Adipocyte (in vitro differentiated cells): ENCODE measurements at regions not wholly inside any gene's neighbourhood (a gene's known extent, or its start where the extent isn't known, plus 50 kb on each side); places are given as distances from the start of the nearest gene placed in this dataset.

ENCODE experiments used
- DNase-seq: peaks from one replicate; pipeline ENCODE4 v3.0.0-alpha.2; 2015; ENCODE audit warnings: low read depth
- H3K27me3 ChIP-seq: replicated peaks from 2 replicates; pipeline ENCODE4 v1.7.0; 2013; ENCODE audit warnings: mild to moderate bottlenecking, low read length, moderate library complexity; ENCODE audit not compliant: control insufficient read depth, insufficient read depth
- H3K36me3 ChIP-seq: 2 replicates; pipeline ENCODE4 v1.7.0; 2013; ENCODE audit warnings: low read length, mild to moderate bottlenecking, moderate library complexity; ENCODE audit not compliant: control insufficient read depth, insufficient read depth, severe bottlenecking
- H3K4me1 ChIP-seq: 2 replicates; pipeline ENCODE4 v1.7.0; 2013; ENCODE audit warnings: mild to moderate bottlenecking, low read length, moderate library complexity; ENCODE audit not compliant: control insufficient read depth, insufficient read depth
- H3K4me3 ChIP-seq: 2 replicates; pipeline ENCODE4 v1.7.0; 2013; ENCODE audit warnings: mild to moderate bottlenecking, low read length, moderate library complexity
- H3K9ac ChIP-seq: 2 replicates; pipeline ENCODE4 v1.7.0; 2013; ENCODE audit warnings: mild to moderate bottlenecking, low read length, moderate library complexity
- H3K9me3 ChIP-seq: 2 replicates; pipeline ENCODE4 v1.7.0; 2013; ENCODE audit warnings: mild to moderate bottlenecking, low read length, moderate library complexity; ENCODE audit not compliant: control insufficient read depth

DNA sequence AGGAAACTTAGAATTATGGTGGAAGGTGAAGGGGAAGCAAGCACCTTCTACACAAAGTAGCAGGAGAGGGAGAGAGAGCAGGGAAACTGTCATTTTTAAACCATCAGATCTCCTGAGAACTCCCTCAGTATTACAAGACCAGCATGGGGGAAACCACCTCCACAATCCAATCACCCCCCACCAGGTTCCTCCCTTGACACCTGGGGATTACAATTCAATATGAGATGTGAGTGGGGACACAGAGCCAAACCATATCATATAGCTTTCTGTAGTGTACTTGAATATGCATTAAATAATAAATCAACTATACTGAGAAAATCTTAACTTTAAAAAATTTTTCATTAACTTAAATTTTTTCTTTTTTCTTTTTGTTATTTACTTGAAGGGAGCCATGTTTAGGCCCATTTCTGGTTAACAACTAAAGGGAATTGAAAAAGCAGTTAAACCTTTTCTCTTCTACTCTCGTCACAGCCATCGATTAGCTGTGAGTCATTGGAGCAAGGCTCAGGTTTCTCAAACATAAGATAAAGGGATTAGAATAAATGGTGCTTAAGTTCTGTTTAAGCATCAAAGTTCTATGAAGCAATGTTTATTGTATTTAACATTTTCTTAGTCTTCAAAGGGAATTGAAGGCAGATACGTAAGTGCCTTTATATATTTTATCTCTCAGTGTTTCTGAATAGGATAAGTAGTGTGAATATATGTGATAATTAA is 72.2 kb upstream of the DPT start:
- Histone ChIP-seq H3K4me1 (no peaks in the 10 kb centered on the region), H3K36me3 (no peaks in the 10 kb centered on the region), H3K9ac (no peak overlapping the region), H3K4me3 (no peak overlapping the region), H3K27me3 (no peaks in the 10 kb centered on the region), H3K9me3 (no peaks in the 10 kb centered on the region)
- DNase-seq: no peak

DNA sequence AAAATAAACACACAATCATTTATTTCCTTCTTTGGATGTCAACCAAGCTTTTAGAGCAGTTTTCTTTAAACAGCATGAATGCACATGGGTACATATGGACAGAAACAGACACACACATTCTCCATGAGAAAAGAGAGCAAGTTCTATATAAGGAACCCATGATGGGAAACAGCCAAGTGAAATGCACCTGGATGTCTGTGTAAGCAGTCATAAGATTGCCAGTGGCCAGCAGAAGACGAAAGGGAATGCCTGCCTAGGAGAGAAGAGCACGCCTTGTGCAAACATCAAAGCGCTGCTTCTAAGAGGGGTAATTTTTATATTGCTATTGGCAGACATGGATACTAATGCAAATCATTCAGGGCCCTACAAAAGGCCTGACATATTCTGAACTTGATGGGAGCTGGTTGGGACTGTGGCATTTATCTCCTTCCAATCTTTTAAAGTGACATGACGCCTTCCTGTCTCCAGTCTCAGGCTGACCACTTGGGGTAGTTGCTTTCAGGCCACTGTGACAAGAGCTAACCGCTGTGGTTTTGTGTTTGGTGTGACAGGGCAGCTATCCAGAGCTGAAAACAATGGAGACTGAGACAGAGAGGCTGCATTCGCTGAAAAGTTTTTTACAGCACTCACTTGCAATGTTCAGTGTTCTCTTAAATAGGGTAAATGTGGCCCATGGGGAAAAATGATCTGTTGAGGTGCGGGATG is 75.0 kb upstream of the DPT start:
- no peak for DNase-seq
- no peaks in the 10 kb centered on the region for H3K4me1 ChIP-seq
- no peaks in the 10 kb centered on the region for H3K36me3 ChIP-seq
- H3K4me3 ChIP-seq: no peak overlapping the region
- H3K9ac ChIP-seq: no peak overlapping the region
- H3K27me3 ChIP-seq: peaks cover 5% of the 10 kb centered on the region
- no peaks in the 10 kb centered on the region for H3K9me3 ChIP-seq

DNA sequence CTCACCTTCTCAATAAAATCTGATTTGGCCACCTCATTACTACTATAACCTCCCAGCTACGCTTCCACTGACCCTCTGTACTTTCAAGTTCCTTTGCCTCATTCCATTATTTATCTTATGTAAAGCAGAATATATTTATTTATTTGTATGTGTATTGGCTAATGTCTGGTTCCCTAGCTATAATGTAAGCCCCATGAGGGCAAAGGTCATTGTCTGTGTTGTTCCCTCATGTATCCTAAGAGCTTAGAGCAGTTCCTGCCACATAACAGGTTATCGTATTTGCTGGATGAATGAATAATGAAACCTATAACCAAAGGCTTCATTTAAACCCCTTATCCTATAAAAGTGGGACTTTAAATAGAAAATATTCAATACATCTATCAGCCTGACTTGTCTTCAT is 77.9 kb upstream of the DPT start:
- no peak for DNase-seq
- no peaks in the 10 kb centered on the region for H3K36me3 ChIP-seq
- H3K9me3 ChIP-seq: no peaks in the 10 kb centered on the region
- no peak overlapping the region for H3K4me3 ChIP-seq
- no peak overlapping the region for H3K9ac ChIP-seq
- no peaks in the 10 kb centered on the region for H3K4me1 ChIP-seq
- peaks cover 5% of the 10 kb centered on the region for H3K27me3 ChIP-seq

DNA sequence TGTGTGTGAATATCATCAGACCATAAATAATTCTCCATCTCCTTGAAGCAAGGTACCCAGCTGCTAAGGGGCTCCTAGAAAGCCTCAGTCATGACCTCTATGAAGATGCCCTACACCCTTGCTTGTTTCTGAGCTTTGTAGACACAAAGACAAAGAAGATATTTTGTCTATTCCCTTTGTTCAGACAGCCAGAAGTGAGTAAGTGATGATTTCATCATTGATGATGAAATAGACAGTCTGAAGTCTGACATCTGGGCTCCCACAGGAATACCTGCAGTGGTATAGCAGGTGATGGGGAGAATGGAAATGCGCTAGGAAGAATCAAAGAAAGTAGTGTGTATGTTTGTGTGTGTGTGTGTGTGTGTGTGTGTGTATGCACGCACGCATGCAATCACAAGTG is 82.2 kb upstream of the DPT start:
- no peaks in the 10 kb centered on the region for H3K4me1 ChIP-seq
- no peak overlapping the region for H3K9ac ChIP-seq
- DNase-seq: no peak
- no peaks in the 10 kb centered on the region for H3K36me3 ChIP-seq
- H3K9me3 ChIP-seq: no peaks in the 10 kb centered on the region
- H3K4me3 ChIP-seq: no peak overlapping the region
- peaks cover 5% of the 10 kb centered on the region for H3K27me3 ChIP-seq

DNA sequence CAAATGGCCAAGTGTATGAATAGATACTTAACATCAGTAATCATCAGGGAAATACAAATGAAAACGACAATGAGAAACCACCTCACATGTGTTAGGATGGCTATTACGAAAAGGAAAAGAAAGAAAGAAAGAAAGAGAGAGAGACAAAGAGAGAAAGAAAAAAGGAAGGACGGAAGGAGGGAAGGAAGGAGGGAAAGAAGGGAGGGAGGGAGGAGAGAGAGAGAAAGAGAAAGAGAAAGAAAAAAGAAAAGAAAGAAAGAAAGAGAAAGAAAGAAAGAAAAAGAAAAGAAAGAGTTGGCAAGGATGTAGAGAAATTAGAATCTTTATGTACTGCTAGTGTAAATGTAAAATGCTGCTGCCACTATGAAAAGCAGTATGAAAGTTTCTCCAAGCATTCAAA is 90.7 kb upstream of the DPT start:
- DNase-seq: no peak
- H3K9ac ChIP-seq: no peak overlapping the region
- no peak overlapping the region for H3K4me3 ChIP-seq
- H3K9me3 ChIP-seq: peaks cover 4% of the 10 kb centered on the region
- no peaks in the 10 kb centered on the region for H3K4me1 ChIP-seq
- H3K27me3 ChIP-seq: peaks cover 3% of the 10 kb centered on the region
- no peaks in the 10 kb centered on the region for H3K36me3 ChIP-seq

DNA sequence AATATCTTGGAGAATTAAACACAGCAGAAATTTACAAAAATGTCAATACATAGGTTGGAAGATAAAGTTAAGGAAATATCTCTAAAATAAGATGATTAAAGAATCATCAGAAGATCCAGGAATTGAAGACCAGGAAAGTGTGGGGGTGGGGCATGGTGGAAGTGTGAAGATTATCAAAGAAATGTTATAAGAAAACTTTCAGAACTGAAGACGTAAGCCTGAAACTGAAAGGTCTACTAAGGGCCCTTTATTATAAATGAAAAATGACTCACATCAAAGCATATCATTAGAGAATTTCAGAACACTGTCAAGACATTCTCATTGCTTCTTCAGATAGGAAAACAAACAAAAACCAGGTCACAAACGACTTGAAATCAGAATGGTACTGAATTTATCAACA is 92.4 kb upstream of the DPT start:
- Histone ChIP-seq H3K9me3 (peaks cover 7% of the 10 kb centered on the region), H3K9ac (no peak overlapping the region), H3K4me1 (no peaks in the 10 kb centered on the region), H3K4me3 (no peak overlapping the region), H3K36me3 (no peaks in the 10 kb centered on the region), H3K27me3 (peaks cover 3% of the 10 kb centered on the region)
- DNase-seq: no peak

DNA sequence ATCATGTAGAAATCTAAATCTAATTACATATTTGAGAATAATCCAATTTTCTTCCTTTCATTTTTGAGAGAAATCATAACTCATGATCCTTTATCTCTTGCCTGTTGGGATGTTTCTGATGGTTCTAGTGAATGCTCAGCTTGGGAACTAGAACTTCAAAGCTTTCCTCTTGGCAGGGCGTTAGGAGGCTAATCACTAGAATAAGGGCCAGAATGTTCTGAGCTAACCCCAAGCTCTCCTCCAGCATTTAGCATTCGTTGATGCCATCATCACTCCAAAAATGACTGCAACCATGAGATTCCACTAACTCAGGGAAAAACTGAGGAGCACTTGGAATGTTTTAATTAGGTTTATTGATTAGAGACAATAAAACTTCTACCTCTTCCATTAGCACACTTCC is 93.9 kb upstream of the DPT start:
- DNase-seq: no peak
- peaks cover 7% of the 10 kb centered on the region for H3K9me3 ChIP-seq
- no peaks in the 10 kb centered on the region for H3K27me3 ChIP-seq
- no peaks in the 10 kb centered on the region for H3K36me3 ChIP-seq
- H3K4me1 ChIP-seq: no peaks in the 10 kb centered on the region
- no peak overlapping the region for H3K9ac ChIP-seq
- H3K4me3 ChIP-seq: no peak overlapping the region

DNA sequence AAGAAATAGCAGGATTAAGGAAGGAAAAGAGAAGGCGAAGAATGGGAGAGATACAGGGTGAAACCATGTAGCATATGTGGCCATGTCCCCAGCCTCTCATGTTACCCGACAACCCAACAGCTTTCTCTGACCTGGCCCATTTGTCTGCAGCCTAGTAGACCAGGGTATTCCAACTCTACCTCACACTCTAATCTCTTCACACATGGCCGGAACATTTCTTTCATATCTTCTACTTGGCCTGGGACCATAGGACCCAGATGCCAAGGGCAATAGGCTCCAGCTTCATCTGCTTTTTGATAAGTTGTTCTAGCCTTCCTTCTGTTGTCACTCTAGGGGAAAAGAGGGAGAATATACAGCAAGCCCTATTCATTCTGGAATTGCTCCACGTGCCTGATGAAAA is 95.0 kb upstream of the DPT start:
- peaks cover 7% of the 10 kb centered on the region for H3K9me3 ChIP-seq
- H3K4me3 ChIP-seq: no peak overlapping the region
- no peaks in the 10 kb centered on the region for H3K4me1 ChIP-seq
- no peak for DNase-seq
- no peak overlapping the region for H3K9ac ChIP-seq
- H3K27me3 ChIP-seq: no peaks in the 10 kb centered on the region
- no peaks in the 10 kb centered on the region for H3K36me3 ChIP-seq

DNA sequence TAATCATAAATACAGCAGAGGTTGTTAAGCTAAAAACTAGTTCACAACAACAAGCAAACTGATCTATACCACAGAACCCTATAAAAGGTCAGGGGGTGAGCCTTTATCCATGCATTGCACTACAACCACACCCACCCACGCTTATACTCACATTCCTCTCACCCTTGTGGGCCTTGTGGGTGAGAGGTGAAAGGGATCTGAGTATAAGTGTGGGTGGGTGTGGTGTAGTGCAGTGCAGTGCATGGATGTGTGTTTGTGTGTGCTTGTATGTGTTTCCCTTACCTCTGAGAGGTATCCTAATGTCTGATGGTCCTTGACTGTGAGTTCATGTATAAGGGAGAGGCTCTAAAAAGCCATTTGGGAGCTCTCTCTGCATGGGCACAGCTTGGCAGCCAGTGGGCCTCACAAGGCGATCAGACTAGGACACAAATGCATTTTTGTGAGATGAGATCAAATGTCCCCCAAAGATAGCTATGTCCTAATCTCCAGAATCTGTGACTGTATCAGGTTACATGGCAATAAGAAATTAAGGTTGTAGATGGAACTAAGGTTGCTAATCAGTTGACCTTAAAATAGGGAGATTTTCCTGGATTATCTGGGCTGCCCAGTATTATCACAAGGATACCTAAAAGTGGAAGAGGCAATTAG is 95.5 kb upstream of the DPT start:
- DNase-seq: no peak
- Histone ChIP-seq H3K9me3 (peaks cover 7% of the 10 kb centered on the region), H3K4me3 (no peak overlapping the region), H3K4me1 (no peaks in the 10 kb centered on the region), H3K36me3 (no peaks in the 10 kb centered on the region), H3K9ac (no peak overlapping the region), H3K27me3 (no peaks in the 10 kb centered on the region)

DNA sequence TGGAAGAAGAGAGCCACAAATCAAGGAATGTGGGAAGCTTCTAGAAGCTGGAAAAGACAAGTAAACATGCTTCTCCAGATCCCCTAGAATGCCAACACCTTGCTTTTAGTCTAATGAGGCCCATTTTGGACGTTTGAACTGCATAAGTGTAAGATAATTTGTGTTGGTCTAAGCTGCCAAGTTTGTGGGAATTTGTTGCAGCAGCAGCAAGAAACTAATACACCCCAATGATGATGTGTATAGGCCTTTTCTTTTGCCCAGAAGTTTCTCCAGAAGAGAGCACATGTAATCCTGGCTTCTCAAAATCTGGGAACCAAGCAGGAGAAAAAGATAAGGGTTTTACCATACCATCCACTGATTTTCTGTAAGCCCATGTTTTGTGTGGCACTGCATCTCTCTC is 96.1 kb upstream of the DPT start:
- DNase-seq: no peak
- Histone ChIP-seq H3K4me3 (no peak overlapping the region), H3K27me3 (peaks cover 1% of the 10 kb centered on the region), H3K4me1 (no peaks in the 10 kb centered on the region), H3K36me3 (no peaks in the 10 kb centered on the region), H3K9me3 (peaks cover 7% of the 10 kb centered on the region), H3K9ac (no peak overlapping the region)

DNA sequence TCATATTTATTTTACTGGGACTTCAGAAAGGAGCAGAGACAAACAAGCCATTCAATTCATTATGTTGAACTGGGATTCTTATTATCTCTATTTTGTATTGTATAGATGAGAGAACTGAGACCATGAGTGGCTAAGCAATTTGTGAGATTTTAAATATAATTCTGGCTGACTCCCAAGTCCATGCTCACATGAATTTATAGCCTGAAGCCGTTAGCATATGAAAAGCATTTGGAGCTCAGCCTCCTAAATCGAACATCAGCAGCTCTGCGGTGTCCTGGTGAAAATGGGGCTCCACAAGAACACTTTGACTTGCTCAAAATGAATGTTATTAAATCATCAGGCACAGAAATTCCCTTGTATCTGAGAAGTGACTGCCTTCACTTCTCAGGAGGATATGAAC is 96.8 kb upstream of the DPT start:
- DNase-seq: no peak
- H3K36me3 ChIP-seq: no peaks in the 10 kb centered on the region
- no peak overlapping the region for H3K4me3 ChIP-seq
- peaks cover 6% of the 10 kb centered on the region for H3K27me3 ChIP-seq
- H3K9ac ChIP-seq: no peak overlapping the region
- H3K9me3 ChIP-seq: peaks cover 7% of the 10 kb centered on the region
- no peaks in the 10 kb centered on the region for H3K4me1 ChIP-seq
